GM18868 (cell line): ENCODE measurements at regions not wholly inside any gene's neighbourhood (a gene's known extent, or its start where the extent isn't known, plus 50 kb on each side); places are given as distances from the start of the nearest gene placed in this dataset.

Experiments used
- ATAC-seq: cut with Tn5 transposase; IDR thresholded peaks from one replicate; pipeline ENCODE4 v1.9.1; 2021; ENCODE audit warnings: mild to moderate bottlenecking, moderate library complexity; ENCODE audit not compliant: unreplicated experiment

DNA sequence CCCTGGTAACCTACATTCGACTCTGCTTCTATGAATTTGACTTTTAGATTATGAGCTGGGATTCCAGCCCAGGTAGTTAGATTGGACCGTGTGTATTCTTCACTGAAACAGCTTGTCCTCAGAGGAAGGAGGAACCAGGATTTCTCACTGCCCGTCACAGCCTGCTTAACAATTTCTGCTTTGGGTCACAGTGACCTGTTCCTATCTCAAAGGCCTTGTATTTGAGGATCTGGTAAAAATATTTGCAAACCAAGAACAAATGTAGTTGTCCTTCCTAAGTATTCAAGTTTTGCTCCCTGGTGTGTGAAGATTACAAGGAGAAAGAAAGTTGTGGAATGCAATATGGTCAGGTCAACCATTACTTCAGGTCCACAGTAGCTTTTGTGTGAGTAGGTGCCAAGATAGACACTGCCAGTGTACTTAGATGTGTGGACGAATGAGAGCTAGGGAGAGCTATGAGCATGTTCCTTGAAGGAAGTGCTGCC is 55.1 kb downstream of the KIF4B start:
- ATAC-seq = no peak

DNA sequence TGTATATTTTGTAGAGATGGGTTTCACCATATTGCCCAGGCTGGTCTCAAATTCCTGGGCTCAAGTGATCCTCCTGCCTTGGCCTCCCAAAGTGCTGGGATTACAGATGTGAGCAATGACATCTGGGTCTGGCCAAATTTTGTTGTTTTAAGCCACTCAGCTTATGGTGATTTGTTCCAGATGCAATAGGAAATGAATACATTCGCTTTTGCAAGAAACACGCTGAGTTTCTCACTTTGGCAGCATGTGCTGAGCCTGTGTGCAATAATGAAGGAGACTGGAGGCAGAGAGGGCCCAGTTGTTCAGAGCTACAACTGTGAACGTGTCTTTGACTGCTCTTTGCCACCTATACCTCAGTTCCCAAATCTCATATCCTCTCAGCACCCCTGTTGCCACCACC is 56.4 kb downstream of the KIF4B start:
- no peak for ATAC-seq

DNA sequence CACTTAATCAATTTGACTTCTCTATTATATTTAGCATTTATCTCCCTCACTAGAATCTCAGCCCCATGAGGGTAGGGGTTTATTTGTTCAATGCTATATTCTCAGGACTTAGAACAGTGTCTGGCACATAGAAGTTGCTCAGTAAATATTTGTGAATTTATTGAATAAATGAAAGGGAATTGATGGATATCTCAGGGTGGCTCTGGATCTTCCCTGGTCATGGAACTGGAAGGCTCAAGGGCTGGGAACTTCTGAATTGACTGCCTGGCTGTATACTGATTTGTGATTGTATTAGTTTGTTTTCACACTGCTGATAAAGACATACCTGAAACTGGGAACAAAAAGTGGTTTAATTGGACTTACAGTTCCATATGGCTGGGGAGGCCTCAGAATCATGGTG is 57.2 kb downstream of the KIF4B start:
- no peak for ATAC-seq

DNA sequence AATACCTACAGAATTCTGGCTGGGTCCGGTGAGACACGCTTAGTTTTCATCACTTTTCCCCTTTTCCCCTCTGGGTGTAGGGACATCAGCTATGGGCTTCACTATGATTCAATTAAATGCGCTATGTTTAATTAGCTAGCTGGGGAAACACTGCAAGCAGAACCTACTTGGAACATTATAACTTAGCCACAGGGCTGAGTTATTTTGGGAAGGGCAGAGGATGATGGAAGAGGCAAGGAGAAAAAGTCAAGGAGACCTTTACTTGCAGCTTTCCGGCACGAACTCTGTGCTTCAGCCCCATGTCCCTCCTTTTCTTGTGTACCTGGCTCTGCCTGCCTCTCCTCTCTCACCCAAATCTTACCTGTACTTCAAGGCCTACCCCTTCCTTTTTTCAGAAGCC is 62.8 kb downstream of the KIF4B start:
- ATAC-seq = no peak

DNA sequence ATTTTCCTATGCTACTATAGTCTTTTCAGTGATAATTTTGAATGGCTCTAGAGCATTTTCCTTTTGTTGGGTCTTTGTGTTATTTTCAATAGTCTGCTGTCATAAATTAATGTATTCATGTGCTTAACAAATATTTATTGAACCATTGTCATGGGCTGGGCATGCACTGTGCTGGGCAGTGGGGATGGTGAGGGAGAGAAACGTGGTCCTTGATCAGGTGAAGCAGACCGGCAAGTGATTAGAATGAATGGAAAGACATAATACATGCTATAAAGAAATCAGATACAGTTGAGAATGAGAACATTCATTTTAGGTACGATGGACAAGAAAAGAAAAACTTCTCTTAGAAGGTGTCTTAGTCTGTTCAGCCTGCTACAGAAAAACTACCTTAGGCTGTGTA is 66.1 kb downstream of the KIF4B start:
- no peak for ATAC-seq

DNA sequence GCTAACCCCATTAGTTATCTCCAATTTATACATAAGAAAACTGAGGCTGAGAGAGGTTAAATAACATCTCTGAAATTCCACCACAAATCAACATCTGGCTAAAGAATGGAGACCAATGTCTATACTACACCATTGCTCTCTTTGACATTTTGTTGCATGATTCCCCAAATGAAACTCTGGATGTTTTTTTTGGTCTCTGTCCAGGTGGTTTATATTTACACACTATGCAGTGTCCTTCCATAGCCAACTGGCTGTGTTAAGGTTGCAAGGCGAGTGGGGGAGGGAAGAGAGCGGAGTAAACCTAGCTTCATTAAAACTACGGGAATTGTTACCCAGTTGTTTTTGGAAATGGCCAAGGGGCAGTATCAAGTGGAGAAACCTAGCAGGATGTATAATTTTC is 67.2 kb downstream of the KIF4B start:
- ATAC-seq = no peak

DNA sequence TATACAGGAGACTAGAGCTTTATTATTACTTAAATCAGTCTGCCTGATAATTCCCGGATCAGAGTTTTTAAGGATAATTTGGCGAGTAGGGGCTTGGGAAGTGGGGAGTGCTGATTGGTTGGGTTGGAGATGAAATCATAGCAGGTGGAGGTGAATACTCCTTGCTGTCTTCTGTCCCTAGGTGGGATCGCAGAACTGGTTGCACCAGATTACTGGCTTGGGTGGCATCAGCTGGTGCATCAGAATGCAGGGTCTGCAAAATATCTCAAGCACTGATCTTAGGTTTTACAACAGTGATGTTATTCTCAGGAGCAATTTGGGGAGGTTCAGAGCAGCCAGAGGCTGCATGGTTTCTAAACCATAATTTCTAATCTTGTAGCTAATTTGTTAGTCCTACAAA is 68.1 kb downstream of the KIF4B start:
- ATAC-seq = no peak

DNA sequence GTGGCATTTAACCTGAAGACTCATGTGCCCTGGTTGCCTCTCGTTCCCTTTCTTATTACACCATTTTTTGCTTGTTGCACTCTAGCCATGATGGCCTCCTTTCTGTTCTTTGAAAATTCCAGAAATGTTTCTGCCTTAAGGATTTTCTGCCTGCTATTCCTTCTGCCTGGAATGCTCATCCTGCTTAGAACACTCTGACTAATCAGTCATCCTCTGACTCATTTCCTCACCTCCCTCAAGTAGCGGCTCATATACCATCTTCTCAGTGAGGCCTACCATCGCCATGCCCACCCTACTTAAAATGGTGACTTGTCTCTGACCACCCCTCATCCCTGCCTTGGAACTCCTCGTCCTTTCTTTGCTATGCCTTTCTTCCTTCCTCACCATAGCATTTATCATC is 68.8 kb downstream of the KIF4B start:
- no peak for ATAC-seq

DNA sequence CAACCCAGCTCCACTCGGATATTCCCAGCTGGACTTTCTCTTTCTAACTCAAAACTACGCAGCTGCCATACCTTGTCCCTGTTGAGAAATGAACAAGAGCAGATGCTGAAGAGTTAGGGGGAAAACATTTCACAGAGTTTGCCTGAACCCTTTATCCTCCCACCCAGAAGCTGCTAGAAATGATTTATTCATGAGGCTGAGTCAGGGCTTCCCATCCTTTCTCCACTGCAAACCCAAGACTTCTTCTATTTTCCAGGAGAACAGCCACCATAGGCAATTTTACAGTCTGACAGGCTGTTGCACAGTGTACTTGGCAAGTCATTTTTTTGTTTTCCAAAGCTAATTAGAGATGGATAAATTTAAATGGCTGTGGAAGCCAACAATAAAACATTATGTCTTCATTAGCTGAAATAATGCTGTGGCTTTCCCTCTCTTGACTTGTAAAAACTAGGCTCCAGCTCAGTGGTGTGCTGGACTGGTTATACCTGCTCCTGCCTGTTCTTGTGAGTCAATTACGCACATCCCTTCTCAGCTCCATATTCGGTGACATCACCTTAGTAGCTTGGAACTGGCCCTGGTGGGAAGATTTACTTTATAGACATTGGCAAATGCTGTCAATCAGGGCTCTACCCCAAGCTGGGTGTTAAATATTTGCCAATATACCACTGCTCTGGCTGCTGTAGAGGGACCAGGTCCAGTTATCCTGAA is 71.9 kb downstream of the KIF4B start:
- ATAC-seq = no peak

DNA sequence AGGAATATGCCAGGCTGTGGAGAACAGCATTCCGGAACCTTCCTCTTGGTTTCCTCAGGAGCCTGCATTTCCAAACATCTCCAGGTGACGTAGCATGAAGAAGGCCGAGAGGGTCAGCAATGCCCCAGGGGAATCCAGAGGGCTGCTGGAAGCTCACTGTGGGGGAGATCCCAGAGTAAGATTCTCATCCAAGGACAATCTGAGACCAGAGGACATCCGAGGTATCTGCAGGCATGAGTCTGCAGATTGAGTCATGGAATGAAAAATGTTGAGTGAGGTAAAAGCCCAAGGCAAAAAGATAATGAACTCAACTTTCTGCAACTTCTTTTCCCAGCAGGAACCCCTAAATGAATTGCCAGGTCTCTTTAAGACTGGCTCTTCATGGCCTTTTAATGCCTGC is 73.5 kb downstream of the KIF4B start:
- no peak for ATAC-seq

DNA sequence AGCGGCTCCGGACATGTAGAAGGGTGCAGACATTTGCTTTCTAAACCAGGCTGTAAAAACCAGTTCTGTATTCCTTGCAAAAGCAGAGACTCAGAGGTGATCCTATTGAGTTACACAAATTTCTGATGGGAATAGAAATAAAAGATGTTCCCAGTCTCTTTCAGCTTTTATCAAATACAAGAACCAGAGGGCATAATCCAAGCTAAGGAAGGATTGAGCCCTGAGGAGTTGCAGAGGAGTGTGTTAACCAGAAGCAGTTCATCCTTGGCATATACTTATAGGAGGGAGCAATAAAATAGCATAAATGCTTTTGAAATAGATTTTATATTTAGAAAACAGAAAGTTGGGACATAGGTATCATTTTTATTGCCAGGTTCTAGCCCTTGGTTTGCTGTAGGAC is 75.3 kb downstream of the KIF4B start:
- no peak for ATAC-seq

DNA sequence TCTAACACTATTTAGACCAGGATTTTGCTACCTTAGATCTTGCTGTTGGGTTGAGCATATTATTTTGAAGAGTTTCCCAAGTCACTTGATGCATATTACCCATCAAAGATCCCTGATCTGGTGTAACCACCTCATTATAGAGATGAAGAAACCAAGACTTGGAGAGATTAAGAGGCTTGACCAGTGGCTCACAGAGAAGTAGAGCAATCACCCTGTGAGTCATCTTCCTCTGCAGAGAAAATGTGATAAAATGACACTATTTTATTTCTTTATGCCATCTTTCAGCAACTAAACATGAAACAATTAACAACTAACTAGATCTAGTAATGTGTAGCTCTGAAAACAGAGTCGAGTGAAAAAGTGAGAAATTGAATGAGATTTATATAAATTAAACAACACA is 76.1 kb downstream of the KIF4B start:
- ATAC-seq = no peak

DNA sequence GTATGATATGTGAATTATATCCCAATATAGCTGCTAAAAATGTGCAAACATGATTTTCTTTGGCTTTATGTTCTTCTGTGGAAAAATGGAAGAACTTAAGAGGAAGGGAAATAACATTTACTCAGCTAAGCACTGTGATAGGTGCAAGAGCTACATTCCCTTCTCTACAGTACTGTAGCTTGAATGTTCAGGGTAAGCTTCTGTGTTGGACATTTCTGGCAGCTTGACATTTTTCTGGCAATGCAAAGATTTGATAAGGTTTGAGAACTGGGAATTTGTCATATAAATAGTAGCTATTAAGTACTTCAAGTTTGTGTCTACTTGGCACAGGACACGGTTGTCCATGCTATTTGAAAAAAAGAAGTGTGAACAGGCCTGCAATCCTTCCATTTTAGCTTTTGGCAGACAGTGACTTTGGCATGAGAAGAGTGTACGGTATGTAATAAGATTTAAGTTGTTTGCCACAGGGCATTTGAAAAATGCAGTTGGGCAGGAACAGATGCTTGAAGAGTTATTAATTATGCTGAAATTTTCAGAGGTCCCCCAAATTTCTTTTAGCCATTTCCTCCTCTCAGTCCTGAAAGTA is 77.6 kb downstream of the KIF4B start:
- no peak for ATAC-seq

DNA sequence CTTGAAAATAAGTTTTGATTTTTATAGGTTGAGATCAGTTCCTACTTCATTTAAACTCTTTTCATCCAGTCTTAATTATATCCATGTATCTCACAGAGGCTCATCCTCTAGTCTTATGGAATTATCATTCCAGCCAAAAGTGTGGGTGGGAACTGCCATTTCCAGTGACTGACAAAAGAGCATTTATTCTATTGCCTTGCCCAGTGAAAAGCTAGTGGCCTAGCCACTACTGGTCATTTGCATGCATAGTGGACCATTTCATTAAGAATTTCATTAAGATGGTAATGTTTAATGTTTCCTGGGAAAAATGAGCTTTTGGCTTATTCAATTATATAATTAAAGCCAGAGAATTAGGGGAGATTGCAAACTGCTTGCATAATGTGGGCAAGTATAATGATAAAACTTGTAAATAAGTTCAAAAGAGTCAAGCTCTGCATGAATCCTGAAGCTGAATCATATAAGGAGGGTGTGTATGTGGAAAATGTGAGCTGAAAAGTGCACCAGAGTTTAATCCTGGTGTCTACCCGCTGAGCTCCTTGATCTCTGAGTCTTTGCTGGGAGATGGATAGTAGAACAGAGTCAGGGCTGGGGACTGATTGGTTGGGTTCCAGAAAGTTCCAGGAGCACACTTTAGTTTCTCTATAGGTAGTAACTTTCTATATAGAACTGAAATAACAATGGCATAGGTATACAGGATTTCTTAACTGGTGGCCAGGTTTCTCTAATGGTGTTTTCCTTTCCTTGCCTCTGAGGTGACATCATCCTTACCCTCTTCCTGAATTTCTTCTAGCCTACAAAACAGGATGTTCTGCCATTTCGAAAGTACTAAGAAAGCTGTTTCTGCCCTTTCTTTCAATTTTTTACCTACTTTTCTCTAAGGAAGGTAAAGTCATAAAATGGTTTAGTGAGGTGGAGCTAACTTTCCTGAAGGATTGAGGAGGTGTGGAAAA is 78.5 kb downstream of the KIF4B start:
- no peak for ATAC-seq

DNA sequence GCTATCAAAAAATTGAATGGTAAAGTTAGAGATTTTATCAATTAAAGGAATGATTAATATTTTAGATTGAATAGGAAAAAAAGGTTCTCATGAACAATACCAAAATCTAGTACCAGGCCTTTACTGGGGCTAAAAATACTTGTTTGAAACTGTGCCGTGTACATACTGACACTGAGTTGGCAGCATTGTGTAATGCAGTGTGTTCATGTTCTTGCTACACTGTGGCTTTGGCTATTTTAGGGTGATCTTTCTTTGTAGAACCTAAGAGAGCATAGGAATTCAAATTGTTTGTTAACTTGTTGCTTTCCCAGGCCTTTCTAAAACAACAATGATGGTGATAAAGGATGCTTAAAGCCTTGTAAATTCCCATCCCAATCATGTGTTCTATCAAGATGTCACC is 80.9 kb downstream of the KIF4B start:
- ATAC-seq = no peak

DNA sequence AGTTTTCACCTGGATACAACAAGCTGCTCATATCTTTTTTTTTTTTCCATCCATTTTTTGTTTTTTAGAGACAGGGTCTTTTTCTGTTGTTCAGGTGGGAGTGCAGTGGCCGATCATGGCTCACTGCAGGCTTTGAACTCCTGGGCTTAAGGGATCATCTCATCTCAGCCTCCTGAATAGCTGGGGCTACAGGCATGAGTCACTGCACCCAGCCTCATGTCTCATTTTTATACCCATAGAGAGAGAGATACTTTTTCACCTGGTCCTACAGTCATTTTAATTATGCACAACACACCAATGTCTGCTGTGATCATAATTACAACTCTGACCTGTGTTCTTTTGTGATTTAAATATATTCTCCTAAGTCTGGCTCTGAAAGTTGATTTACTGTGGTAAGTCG is 84.4 kb downstream of the KIF4B start:
- no peak for ATAC-seq

DNA sequence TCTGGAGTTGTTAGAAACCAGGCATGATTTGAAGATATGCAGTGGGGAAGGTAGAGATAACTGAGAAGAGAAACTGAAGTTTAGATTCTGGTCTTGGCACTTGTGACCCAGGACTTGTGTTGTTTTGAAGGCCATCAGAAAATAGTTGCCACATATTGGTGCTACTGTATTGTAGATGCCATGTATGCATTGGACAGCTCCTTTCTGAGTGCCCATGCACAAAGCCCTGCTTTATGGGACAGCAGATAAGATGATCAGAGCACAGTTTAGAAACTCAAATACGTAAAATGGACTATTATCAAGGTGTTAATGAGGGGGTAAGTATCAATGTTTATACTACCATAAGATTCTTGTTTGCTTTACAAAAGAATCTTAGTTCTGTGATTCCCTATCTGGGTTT is 84.9 kb downstream of the KIF4B start:
- no peak for ATAC-seq

DNA sequence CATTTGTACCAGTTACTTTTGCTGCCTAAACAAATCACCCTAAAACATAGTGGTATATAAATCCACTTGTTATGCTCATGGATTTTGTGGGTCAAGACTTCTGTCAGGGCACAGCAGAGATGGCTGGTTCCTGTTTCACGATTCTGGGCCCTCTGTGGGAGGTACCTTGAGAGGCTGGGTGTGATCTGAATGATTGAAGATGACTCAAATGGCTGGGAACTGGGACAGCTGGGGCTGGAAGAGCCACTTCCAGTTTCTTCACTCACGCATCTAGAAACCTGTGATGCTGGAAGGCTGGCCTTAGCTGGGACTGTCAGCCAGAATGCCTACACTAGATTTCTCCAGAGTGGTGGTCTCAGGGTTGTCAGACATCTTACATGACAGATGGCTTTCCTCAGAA is 88.1 kb downstream of the KIF4B start:
- no peak for ATAC-seq

DNA sequence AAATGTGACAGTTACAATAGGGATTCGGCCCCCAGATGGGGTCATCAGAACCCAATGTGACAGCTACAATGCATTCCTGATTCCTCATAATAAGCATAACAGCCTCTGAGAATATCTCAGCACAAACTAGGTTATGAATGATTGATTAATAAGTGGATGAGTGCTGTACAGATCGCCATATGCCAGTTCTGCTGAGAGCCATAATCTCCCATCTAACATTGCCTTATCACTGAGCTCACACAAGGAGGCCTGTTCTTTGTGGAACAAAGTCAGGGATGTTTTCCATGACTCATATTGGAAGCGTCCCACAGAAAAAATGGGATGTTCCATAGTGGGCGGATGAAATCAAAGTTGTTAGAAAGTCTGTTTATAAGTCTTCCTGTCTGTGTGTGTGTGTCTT is 89.6 kb downstream of the KIF4B start:
- no peak for ATAC-seq

DNA sequence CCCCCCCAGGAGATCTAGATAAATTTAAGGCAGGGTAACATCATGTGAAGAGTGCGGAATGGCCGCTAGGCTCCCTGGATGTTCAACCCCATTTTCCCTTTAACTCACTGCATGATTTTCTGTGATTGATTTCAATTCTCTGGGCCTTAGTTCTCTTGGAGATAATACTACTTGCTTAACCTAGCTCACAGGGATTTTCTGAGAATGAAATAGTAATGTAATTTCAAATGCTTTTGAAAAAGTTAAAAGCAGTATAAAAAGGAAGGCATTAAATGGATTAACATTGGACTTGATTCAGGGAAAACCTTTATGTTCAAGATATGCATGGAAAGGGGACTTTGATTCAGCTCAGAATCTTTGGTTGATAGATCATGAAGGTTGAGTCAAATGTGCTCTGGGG is 90.9 kb downstream of the KIF4B start:
- no peak for ATAC-seq

DNA sequence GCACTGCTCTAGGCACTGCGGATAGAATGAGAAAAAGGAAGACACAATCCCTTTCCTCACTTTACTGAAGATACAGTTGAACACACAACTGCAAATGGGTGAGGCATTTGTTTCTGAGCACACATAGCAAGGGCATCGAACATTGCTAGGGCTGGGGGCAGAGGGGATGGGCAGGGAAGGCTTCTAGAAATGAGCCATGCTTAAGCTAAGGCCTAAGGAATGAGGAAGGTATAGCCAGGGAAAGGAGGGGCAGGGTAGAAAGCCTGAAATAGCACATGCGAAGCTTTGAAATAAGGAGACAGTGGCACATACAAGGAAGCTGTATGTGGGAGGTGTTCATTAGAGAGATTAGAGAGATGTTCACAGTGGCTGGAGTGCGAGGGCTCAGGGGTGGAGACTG is 92.7 kb downstream of the KIF4B start:
- ATAC-seq = no peak

DNA sequence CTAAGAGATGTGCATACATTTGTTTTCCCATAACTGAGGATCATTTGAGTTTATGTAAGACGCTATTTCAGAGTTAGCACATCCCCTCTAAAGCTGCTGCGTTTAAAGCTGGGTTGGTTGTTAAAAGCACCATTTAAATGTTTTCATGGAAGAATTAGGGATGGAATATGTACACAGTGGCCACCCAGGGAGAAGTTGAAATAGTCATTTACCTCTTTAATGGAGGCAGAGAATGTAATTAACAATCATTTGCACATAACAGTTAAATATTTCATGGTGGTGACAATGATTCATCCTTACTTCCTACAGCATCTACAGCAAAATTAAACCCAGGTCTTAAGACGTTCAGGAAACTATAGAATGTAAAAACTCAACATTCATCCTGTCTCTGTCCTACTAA is 100.3 kb downstream of the KIF4B start:
- ATAC-seq = no peak
